NCI-H1417 (cell line): ENCODE measurements at regions not wholly inside any gene's neighbourhood (a gene's known extent, or its start where the extent isn't known, plus 50 kb on each side); places are given as distances from the start of the nearest gene placed in this dataset.
A peak's percentile ranks its signal among the peaks of the same experiment; 100 is the strongest.

Experiments
- DNase-seq, 3 experiments: peaks; one replicate each; lab custom pipeline; 2025; lab: John Stamatoyannopoulos, UW

GRCh38 chr2:191559569-191559968, 118.4 kb upstream of the NABP1 start:
- no peak for DNase-seq

GRCh38 chr2:191560411-191560980, 117.4 kb upstream of the NABP1 start:
- no peak for DNase-seq

GRCh38 chr2:191565120-191565519, 112.8 kb upstream of the NABP1 start:
- no peak for DNase-seq

- no peak for DNase-seq
These were observed 112.2 kb upstream of the NABP1 start for GRCh38 chr2:191565647-191566198.

GRCh38 chr2:191566344-191566743, 111.6 kb upstream of the NABP1 start:
- DNase-seq: peak; percentile 51 to 83 (median 54)

- DNase-seq: no peak
These were observed 110.7 kb upstream of the NABP1 start for GRCh38 chr2:191567206-191567605.

GRCh38 chr2:191569025-191569424, 108.9 kb upstream of the NABP1 start:
- no peak for DNase-seq

GRCh38 chr2:191571163-191571769, 106.7 kb upstream of the NABP1 start:
- DNase-seq: peak in 1 of 3 experiments; percentile 4

- DNase-seq: no peak
These were observed 105.6 kb upstream of the NABP1 start for GRCh38 chr2:191572319-191572718.

GRCh38 chr2:191573216-191573615, 104.7 kb upstream of the NABP1 start:
- no peak for DNase-seq

GRCh38 chr2:191574232-191574631, 103.7 kb upstream of the NABP1 start:
- DNase-seq: no peak

GRCh38 chr2:191577605-191578004, 100.3 kb upstream of the NABP1 start:
- DNase-seq: no peak

- DNase-seq: no peak
These were observed 99.9 kb upstream of the NABP1 start for GRCh38 chr2:191578031-191578430.

GRCh38 chr2:191580581-191580980, 97.4 kb upstream of the NABP1 start:
- no peak for DNase-seq

GRCh38 chr2:191581003-191581402, 96.9 kb upstream of the NABP1 start:
- DNase-seq: no peak

GRCh38 chr2:191582355-191582754, 95.6 kb upstream of the NABP1 start:
- no peak for DNase-seq

GRCh38 chr2:191591025-191591424, 86.9 kb upstream of the NABP1 start:
- no peak for DNase-seq

- no peak for DNase-seq
These were observed 84.1 kb upstream of the NABP1 start for GRCh38 chr2:191593622-191594385.

GRCh38 chr2:191597186-191597751, 80.7 kb upstream of the NABP1 start:
- peak in 1 of 3 experiments; percentile 1 for DNase-seq

GRCh38 chr2:191598296-191598695, 79.6 kb upstream of the NABP1 start:
- no peak for DNase-seq

- DNase-seq: no peak
These were observed 76.9 kb upstream of the NABP1 start for GRCh38 chr2:191601060-191601459.

- DNase-seq: no peak
These were observed 73.8 kb upstream of the NABP1 start for GRCh38 chr2:191604154-191604553.

- no peak for DNase-seq
These were observed 70.8 kb upstream of the NABP1 start for GRCh38 chr2:191607096-191607495.
